Mucosa of rectum (tissue), 2 donors: ENCODE measurements at regions not wholly inside any gene's neighbourhood (a gene's known extent, or its start where the extent isn't known, plus 50 kb on each side); places are given as distances from the start of the nearest gene placed in this dataset.
A peak's percentile ranks its signal among the peaks of the same experiment; 100 is the strongest.

ENCODE experiments used
- H3K27ac ChIP-seq, 2 donors: one replicate each; pipeline ENCODE4 v1.7.0; 2013; ENCODE audit warnings: inconsistent platforms in 2 of 2, low read depth in 2 of 2, low read length in 2 of 2
- H3K27me3 ChIP-seq, 2 donors: one replicate each; pipeline ENCODE4 v1.7.0; 2013; ENCODE audit warnings: low read length in 2 of 2; ENCODE audit not compliant: control insufficient read depth in 2 of 2, insufficient read depth in 2 of 2
- H3K36me3 ChIP-seq, 2 donors: one replicate each; pipeline ENCODE4 v1.7.0; 2013; ENCODE audit warnings: low read length in 2 of 2; ENCODE audit not compliant: control insufficient read depth in 2 of 2, insufficient read depth in 2 of 2
- H3K4me1 ChIP-seq, 2 donors: one replicate each; pipeline ENCODE4 v1.7.0; 2013; ENCODE audit warnings: low read length in 2 of 2, mild to moderate bottlenecking in 1 of 2; ENCODE audit not compliant: control insufficient read depth in 2 of 2, insufficient read depth in 2 of 2
- H3K4me3 ChIP-seq, 2 donors: one replicate each; pipeline ENCODE4 v1.7.0; 2013; ENCODE audit warnings: low read length in 2 of 2
- H3K9ac ChIP-seq, 2 donors: one replicate each; pipeline ENCODE4 v1.7.0; 2013; ENCODE audit warnings: low read length in 2 of 2, low read depth in 1 of 2, mild to moderate bottlenecking in 1 of 2
- H3K9me3 ChIP-seq, 2 donors: one replicate each; pipeline ENCODE4 v1.7.0; 2013; ENCODE audit warnings: low read length in 2 of 2; ENCODE audit not compliant: control insufficient read depth in 2 of 2
- donor health status: healthy.
- donor health status: Normal muscosa, but diverticular disease.

DNA sequence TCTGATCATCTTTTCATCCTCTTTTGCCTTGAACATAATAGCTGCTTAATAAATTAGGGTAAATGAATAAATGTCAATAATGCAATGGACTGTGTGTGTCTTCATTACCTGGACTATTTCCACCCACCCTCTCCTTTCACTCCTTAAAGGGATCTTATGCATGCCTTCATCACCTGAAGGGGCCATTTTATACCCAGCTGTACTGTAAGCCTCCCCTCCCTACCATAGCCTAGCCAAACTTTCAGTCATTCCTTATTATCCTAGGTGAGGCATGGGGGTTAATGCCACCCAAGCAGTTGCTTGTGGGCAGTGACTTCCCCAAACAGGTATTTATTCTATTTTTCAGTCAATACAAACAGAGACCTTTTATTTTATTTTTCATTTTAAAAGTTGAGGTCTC is 127.8 kb upstream of the PARP11 start:
- H3K4me1 ChIP-seq: peaks cover 5 to 10% of the 10 kb centered on the region in 2 donors

GRCh38 chr12:3999904-4000303 is 126.7 kb upstream of the PARP11 start:
- Histone ChIP-seq H3K27ac (peak overlapping the region in 1 of 2 donors; percentile 23), H3K36me3 (no peaks in the 10 kb centered on the region), H3K9me3 (no peaks in the 10 kb centered on the region)

More for the DNA sequence above, 127.8 kb upstream of the PARP11 start:
- no peaks in the 10 kb centered on the region for H3K36me3 ChIP-seq
- no peaks in the 10 kb centered on the region for H3K27me3 ChIP-seq
- H3K9ac ChIP-seq: no peak overlapping the region
- no peak overlapping the region for H3K27ac ChIP-seq
- no peaks in the 10 kb centered on the region for H3K9me3 ChIP-seq
- H3K4me3 ChIP-seq: no peak overlapping the region

DNA sequence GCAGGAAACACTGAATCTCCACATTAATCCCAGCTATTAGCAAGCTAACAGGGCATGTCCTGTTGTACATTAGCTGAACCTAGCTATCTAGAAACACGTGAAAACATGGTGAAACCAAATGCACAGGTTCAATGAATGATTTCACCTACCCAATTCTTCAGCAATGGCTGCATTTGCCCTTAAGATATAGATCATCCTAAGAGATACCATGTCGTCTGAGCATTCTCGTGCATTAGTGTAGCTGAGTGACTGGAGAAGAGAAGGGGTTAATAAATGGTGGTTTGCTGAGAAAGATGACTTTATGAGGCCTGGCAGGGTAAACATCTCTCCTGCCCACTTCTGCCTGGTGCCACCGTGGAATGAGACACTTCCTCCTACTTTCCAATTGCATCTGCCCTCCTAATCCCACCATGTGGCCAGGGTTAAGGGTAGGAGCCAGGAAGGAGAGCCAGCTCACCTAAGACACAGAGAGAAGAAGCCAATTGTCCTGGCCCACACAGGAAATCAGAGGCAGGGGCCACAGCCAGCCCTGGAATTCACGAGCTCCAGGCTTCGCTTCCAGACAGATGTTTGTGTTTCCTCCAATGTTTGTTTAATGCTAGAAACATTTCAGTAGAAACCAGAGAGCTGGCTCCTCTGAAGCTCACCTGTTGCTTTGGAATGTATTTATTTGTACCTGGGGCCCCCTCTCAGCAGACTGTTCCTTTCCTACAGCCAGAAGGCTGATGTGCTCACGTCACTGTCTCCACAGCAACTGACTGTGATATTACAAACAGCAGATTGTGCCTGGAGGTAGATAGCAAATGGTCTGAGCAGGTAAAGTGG is 126.0 kb upstream of the PARP11 start:
- peaks cover 5 to 10% of the 10 kb centered on the region in 2 donors for H3K4me1 ChIP-seq

More at GRCh38 chr12:3999904-4000303, 126.7 kb upstream of the PARP11 start:
- H3K4me1 ChIP-seq: peaks cover 5 to 10% of the 10 kb centered on the region in 2 donors
- no peaks in the 10 kb centered on the region for H3K27me3 ChIP-seq
- no peak overlapping the region for H3K4me3 ChIP-seq
- no peak overlapping the region for H3K9ac ChIP-seq

DNA sequence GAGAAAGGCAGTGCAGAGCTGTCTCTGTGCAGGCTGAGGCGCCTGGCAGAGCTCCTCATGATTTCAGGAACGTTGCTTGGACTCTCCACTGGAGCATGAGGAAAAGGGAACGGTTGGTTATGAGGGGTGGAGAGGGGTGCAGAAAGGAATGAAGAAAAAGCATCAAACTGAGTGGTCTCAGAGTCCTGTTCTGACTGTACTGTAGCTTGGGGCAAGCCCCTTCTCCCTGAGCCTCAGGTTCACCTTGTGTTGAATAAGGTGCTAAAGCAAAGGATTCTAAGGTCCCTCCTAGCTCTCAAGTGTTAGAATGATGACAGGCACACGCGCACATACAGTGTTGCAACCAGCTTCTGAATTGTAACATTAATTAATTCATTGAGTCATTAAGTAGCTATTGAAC is 125.2 kb upstream of the PARP11 start:
- H3K9ac ChIP-seq: no peak overlapping the region
- H3K4me3 ChIP-seq: no peak overlapping the region
- H3K36me3 ChIP-seq: no peaks in the 10 kb centered on the region
- no peak overlapping the region for H3K27ac ChIP-seq
- no peaks in the 10 kb centered on the region for H3K9me3 ChIP-seq
- peaks cover 5 to 10% of the 10 kb centered on the region in 2 donors for H3K4me1 ChIP-seq
- H3K27me3 ChIP-seq: no peaks in the 10 kb centered on the region

More for the DNA sequence above, 126.0 kb upstream of the PARP11 start:
- Histone ChIP-seq H3K9ac (no peak overlapping the region), H3K4me3 (no peak overlapping the region), H3K36me3 (no peaks in the 10 kb centered on the region), H3K9me3 (no peaks in the 10 kb centered on the region), H3K27me3 (no peaks in the 10 kb centered on the region), H3K27ac (peak overlapping the region; percentile 32 to 54)

- H3K36me3 ChIP-seq: no peaks in the 10 kb centered on the region
- H3K27me3 ChIP-seq: peaks cover 0 to 7% of the 10 kb centered on the region in 2 donors
- no peaks in the 10 kb centered on the region for H3K9me3 ChIP-seq
- H3K9ac ChIP-seq: no peak overlapping the region
- peaks cover 5 to 10% of the 10 kb centered on the region in 2 donors for H3K4me1 ChIP-seq
- H3K4me3 ChIP-seq: no peak overlapping the region
- H3K27ac ChIP-seq: no peak overlapping the region
Measured at GRCh38 chr12:3996322-3996721, 123.1 kb upstream of the PARP11 start.

DNA sequence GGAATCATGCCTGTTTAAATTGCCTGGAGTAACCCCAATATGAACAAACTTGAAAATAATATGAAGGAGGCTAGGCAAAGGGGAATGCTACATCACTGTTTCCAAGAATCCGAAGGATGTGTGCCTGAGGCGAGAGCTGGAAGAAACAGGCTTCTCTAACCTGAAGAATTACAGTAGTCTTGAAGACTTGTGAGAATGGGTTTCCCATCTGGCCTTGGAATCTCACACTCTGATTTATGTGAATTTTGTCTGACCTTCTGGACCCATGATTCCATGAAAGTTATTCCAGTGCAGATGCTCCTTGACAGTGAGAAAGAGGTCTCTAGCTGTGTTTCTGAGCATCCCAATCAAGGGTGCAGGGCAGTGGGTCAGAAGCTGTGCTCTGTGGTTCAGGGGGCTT is 122.1 kb upstream of the PARP11 start:
- H3K4me3 ChIP-seq: no peak overlapping the region
- H3K36me3 ChIP-seq: no peaks in the 10 kb centered on the region
- peaks cover 0 to 7% of the 10 kb centered on the region in 2 donors for H3K27me3 ChIP-seq
- H3K9ac ChIP-seq: no peak overlapping the region
- no peaks in the 10 kb centered on the region for H3K9me3 ChIP-seq
- peaks cover 5 to 10% of the 10 kb centered on the region in 2 donors for H3K4me1 ChIP-seq
- no peak overlapping the region for H3K27ac ChIP-seq

GRCh38 chr12:3994500-3994899 is 121.3 kb upstream of the PARP11 start:
- H3K27me3 ChIP-seq: peaks cover 0 to 7% of the 10 kb centered on the region in 2 donors
- no peaks in the 10 kb centered on the region for H3K9me3 ChIP-seq
- no peak overlapping the region for H3K4me3 ChIP-seq
- H3K9ac ChIP-seq: no peak overlapping the region
- no peaks in the 10 kb centered on the region for H3K36me3 ChIP-seq
- no peak overlapping the region for H3K27ac ChIP-seq
- peaks cover 4 to 9% of the 10 kb centered on the region in 2 donors for H3K4me1 ChIP-seq

GRCh38 chr12:3992945-3993344 is 119.7 kb upstream of the PARP11 start:
- peaks cover 0 to 3% of the 10 kb centered on the region in 2 donors for H3K4me1 ChIP-seq
- peaks cover 0 to 7% of the 10 kb centered on the region in 2 donors for H3K27me3 ChIP-seq
- H3K9ac ChIP-seq: no peak overlapping the region
- H3K4me3 ChIP-seq: no peak overlapping the region
- no peaks in the 10 kb centered on the region for H3K9me3 ChIP-seq
- H3K27ac ChIP-seq: no peak overlapping the region
- no peaks in the 10 kb centered on the region for H3K36me3 ChIP-seq

- Histone ChIP-seq H3K27ac (no peak overlapping the region), H3K36me3 (no peaks in the 10 kb centered on the region), H3K9me3 (no peaks in the 10 kb centered on the region), H3K4me1 (peaks cover 0 to 3% of the 10 kb centered on the region in 2 donors), H3K4me3 (no peak overlapping the region), H3K27me3 (peaks cover 0 to 7% of the 10 kb centered on the region in 2 donors), H3K9ac (no peak overlapping the region)
Measured at GRCh38 chr12:3991798-3992580, 118.8 kb upstream of the PARP11 start.
